Heart right ventricle (tissue), 16 donors: ENCODE measurements at regions not wholly inside any gene's neighbourhood (a gene's known extent, or its start where the extent isn't known, plus 50 kb on each side); places are given as distances from the start of the nearest gene placed in this dataset.

ENCODE experiments used
- ATAC-seq, 8 donors: fragments of 200-7000 bp; cut with Tn5 transposase; one replicate each; pipeline ENCODE4 v1.9.1; 2020; ENCODE audit warnings: mild to moderate bottlenecking in 8 of 8, moderate library complexity in 8 of 8, moderate number of reproducible peaks in 1 of 8
- DNase-seq, 2 donors: peaks; one replicate each; pipeline ENCODE4 v3.0.0-alpha.2; 2020
- H3K27ac ChIP-seq, 10 donors: fragments of 200-600 bp; sonication (generic) in 2 of 10; one replicate each; pipeline versions ENCODE4 v1.5.0 to v1.8.0; 2020 to 2022; ENCODE audit warnings: mild to moderate bottlenecking in 3 of 10
- H3K27me3 ChIP-seq, 7 donors: fragments of 200-600 bp; one replicate each; pipeline ENCODE4 v1.8.0; 2021 to 2022; ENCODE audit warnings: mild to moderate bottlenecking in 2 of 7
- H3K36me3 ChIP-seq, 9 donors: fragments of 200-600 bp; sonication (generic) in 1 of 9; one replicate each; pipeline versions ENCODE4 v1.5.0 to v1.8.0; 2020 to 2022; ENCODE audit warnings: mild to moderate bottlenecking in 2 of 9
- H3K4me1 ChIP-seq, 9 donors: fragments of 200-600 bp; sonication (generic) in 1 of 9; one replicate each; pipeline versions ENCODE4 v1.5.0 to v1.8.0; 2020 to 2022; ENCODE audit warnings: mild to moderate bottlenecking in 4 of 9
- H3K4me3 ChIP-seq, 10 donors: fragments of 200-600 bp; sonication (generic) in 2 of 10; one replicate each; pipeline versions ENCODE4 v1.5.0 to v1.8.0; 2020 to 2022; ENCODE audit warnings: mild to moderate bottlenecking in 7 of 10, moderate library complexity in 2 of 10
- H3K9me3 ChIP-seq, 11 donors: fragments of 200-600 bp in 10 of 11; sonication (generic) in 2 of 11; one replicate each; pipeline versions ENCODE4 v1.5.0 to v1.8.0; 2013 to 2022; ENCODE audit warnings: mild to moderate bottlenecking in 2 of 11, control low read depth in 1 of 11, moderate library complexity in 1 of 11
- CTCF ChIP-seq, 9 donors: fragments of 200-600 bp; sonication (generic) in 2 of 9; IDR thresholded peaks; one replicate each; pipeline versions ENCODE4 v1.5.0 to v1.8.0; 2021 to 2022; ENCODE audit warnings: antibody characterized with exemption in 9 of 9, mild to moderate bottlenecking in 5 of 9, moderate library complexity in 1 of 9
- WGBS, 2 donors: extraction: QIAGEN DNeasy Blood & Tissue Kit; methylation state at CpG; one replicate each; pipeline ENCODE4 v1.1.7; 2013; ENCODE audit warnings: inconsistent platforms in 1 of 2; 5-methylcytosine and 5-hydroxymethylcytosine counted together
- intact Hi-C, 10 donors: fragments of 100-400 bp; cut with DNase I; formaldehyde crosslinking; loops; one replicate each; pipeline versions ENCODE4 v1.11.1 to v1.14.2; 2022
- donor health status: Arrhythmogenic right ventricular cardiomyopathy.
- donor health status: ischemic (EF 13 %, LVEDD 7.1; RV severe dilation, severe dysfunction).
- donor health status: healthy with polysubstance abuse.
- donor health status: DM: no; HTN: yes; CAD: no.
- donor health status: DM: no; HTN: no; CAD: no.
- donor health status: ischemic (EF 25% LVEDD 6.9; RV normal size, moderate dysfunction).
- donor health status: ischemic (EF 25% LVEDD 5.7; RV mildly dilated, moderate dysfunction).
- donor health status: healthy.
- donor health status: DM: yes; HTN: yes; CAD: no.
- donor health status: Ischemic cardiomyopathy.
- donor health status: ischemic (EF 35%, LVEDD 5.7; RV mildly dilated, moderate dysfunction).
- donor health status: nonischemic (EF 11% LVEDD 7.7; RV severe dilation, severe dysfunction).
- donor health status: DM: yes; HTN: yes; CAD: no.
- donor health status: PGD.
- donor health status: ischemic (EF 29% LVEDD 5.4; RV normal size, mild dysfunction).
- donor health status: nonischemic (EF 23%, LVEDD 6.1; RV moderate dilation, normal function).

DNA sequence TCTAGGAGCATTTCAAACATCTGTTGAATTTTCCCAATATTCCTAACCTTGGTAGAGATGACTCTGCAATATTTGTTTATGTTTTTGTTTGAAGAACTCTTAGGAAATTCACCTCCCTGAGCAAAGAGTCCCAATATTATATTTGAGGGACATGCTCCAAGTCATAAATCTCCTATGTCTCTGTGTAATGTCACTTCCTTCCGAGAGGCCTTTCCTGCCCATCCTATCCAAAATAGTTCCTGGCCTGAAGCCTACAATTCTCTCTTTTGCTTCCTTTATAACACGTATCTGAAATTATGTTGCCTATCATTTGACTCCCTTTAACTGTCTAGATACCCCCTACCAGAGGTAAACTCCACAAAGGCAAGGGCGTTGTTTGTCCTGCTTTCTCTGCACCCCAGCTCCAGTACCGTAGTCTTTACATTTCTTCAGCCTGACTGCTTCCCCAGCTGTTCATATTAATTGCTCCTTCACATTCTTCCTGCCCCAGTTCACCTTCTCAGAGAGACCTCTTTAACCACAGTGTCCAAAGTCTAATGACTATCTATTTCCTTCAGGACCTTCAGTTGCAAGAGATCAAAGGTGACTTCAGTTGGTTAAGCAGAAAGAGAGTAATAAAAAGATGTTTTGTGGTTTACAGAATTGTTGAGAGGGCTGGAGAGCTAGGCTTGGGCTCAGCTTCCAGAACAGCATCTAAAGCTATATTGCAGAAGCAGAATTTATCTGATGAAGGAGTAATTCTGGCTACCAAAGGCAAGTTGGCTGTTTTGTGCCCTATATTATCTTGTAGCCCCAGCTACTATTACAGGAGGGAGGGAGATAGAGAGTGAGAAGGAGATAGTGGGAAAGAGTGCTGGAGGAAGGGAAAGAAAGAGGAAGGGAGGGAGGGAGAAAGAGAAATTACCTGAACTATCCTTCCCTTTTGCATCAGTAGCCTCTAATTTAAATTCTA lies 109.3 kb upstream of the TMEM161B start:
- no peak overlapping the region for H3K27ac ChIP-seq
- no peaks in the 10 kb centered on the region for H3K36me3 ChIP-seq
- no peaks in the 10 kb centered on the region for H3K27me3 ChIP-seq
- peaks cover 0 to 8% (median 0%) of the 10 kb centered on the region in 9 donors for H3K4me1 ChIP-seq
- intact Hi-C loops, result no loop called here
- no peak for TF ChIP-seq CTCF (IDR thresholded peaks at IDR 0.05)
- ATAC-seq, result no peak
- H3K9me3 ChIP-seq, result peaks cover 0 to 7% (median 0%) of the 10 kb centered on the region in 11 donors
- WGBS, 2 donors, result 37 to 53% methylated on average over 4 of the region's 4 CpGs
- no peak for DNase-seq
- no peak overlapping the region for H3K4me3 ChIP-seq

GRCh38 chr5:88377240-88377639 lies 108.6 kb upstream of the TMEM161B start:
- ATAC-seq (no peak), DNase-seq (no peak)
- Histone ChIP-seq H3K27ac (no peak overlapping the region), H3K4me1 (peaks cover 0 to 8% (median 0%) of the 10 kb centered on the region in 9 donors), H3K9me3 (peaks cover 0 to 7% (median 0%) of the 10 kb centered on the region in 11 donors), H3K36me3 (no peaks in the 10 kb centered on the region), H3K27me3 (no peaks in the 10 kb centered on the region), H3K4me3 (no peak overlapping the region)
- no peak for TF ChIP-seq CTCF (IDR thresholded peaks at IDR 0.05)
- WGBS, 2 donors, result 42 to 60% methylated on average over 2 of the region's 2 CpGs
- intact Hi-C loops, result no loop called here

GRCh38 chr5:88376728-88377127 lies 108.1 kb upstream of the TMEM161B start:
- no peak for TF ChIP-seq CTCF (IDR thresholded peaks at IDR 0.05)
- H3K27me3 ChIP-seq, result no peaks in the 10 kb centered on the region
- H3K36me3 ChIP-seq, result no peaks in the 10 kb centered on the region
- 94 to 95% methylated on average over 5 of the region's 5 CpGs for WGBS, 2 donors
- no peak overlapping the region for H3K27ac ChIP-seq
- H3K9me3 ChIP-seq, result peaks cover 0 to 7% (median 0%) of the 10 kb centered on the region in 11 donors
- no peak for ATAC-seq
- intact Hi-C loops, result no loop called here
- no peak for DNase-seq
- H3K4me3 ChIP-seq, result no peak overlapping the region
- H3K4me1 ChIP-seq, result peaks cover 0 to 8% (median 0%) of the 10 kb centered on the region in 9 donors

DNA sequence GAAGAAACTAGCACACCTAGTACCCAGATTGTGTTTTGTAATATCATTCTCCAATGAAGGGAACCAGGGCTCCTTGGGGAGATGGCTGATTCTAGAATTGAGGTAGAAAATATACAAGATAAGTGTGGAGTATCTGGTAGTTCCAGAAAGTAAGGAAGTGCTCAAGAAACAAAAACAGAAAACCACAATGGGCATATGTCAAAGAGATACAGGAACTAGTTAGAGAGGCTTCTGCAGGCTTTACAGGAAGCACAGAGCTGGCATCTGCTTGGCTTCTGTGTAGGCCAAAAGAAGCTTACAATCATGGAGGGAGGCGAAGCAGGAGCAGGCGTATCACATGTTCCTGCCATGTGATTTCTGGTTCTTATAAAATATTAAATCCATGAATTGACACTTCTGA lies 105.7 kb upstream of the TMEM161B start:
- WGBS, 2 donors, result 94 to 95% methylated on average over 2 of the region's 2 CpGs
- intact Hi-C loops, result no loop called here
- H3K36me3 ChIP-seq, result no peaks in the 10 kb centered on the region
- peaks cover 0 to 7% (median 0%) of the 10 kb centered on the region in 11 donors for H3K9me3 ChIP-seq
- DNase-seq (no peak), ATAC-seq (no peak)
- H3K27ac ChIP-seq, result no peak overlapping the region
- H3K4me3 ChIP-seq, result no peak overlapping the region
- H3K27me3 ChIP-seq, result no peaks in the 10 kb centered on the region
- peaks cover 0 to 8% (median 0%) of the 10 kb centered on the region in 9 donors for H3K4me1 ChIP-seq
- TF ChIP-seq CTCF (IDR thresholded peaks at IDR 0.05), result no peak
